Glomerular visceral epithelial cell (primary cell): ENCODE measurements at regions not wholly inside any gene's neighbourhood (a gene's known extent, or its start where the extent isn't known, plus 50 kb on each side); places are given as distances from the start of the nearest gene placed in this dataset.

ENCODE experiments used
- DNase-seq: peaks from one replicate; pipeline ENCODE4 v3.0.0-alpha.2; 2016; ENCODE audit errors: extremely low spot score

DNA sequence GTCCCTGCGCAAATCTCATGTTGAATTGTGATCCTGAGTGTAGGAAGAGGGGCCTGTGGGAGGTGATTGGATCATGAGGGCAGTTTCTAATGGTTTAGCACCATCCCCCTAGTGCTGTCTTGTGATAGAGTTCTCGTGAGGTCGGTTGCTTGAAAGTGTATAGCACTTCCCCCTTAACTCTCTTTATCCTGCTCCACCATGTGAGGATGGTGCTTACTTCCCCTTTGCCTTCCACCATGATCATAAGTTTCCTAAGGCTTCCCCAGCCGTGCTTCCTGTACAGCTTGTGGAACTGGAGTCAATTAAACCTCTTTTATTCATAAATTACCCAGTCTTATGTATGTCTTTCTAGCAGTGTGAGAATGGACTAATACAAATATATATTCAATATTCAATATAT, 303.7 kb upstream of the SEL1L start:
- no peak for DNase-seq

DNA sequence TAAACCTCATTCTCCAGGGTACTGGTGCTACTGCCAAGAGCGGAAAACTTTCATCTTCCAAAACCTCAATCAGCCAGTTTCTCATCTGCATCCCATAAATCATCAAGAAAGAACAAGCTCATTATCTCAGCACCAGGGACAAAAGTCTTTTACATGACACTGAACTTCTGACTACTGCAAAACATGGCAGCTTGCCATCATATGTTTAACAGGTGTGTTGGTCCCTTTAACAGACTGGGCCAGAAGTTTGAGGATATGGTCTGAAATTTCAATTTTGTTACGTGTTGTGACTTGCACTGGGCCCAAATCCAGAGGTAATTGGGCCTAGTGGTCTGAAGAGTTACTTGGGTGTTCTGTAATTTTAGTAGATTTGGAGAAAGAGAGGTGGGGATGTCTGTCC, 305.4 kb upstream of the SEL1L start:
- DNase-seq, result no peak

DNA sequence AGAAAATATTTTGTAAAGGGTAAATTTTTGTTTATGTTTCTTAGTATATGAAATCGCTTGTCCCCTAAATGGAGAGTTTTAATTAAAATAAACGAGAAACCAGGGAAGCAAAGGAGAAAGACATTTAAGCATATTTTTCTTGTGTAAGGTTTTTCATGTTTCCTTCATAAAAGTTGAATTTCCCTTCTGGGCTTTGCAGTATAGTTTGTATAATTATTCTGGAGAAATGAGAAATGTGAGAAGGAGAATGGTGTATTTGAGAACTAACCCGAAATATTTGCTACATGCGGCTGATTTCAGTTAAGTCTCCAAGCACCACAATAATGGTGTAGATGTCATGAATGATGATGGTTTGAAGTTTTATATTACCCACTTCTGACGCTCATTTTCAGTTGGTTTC, 307.7 kb upstream of the SEL1L start:
- no peak for DNase-seq

DNA sequence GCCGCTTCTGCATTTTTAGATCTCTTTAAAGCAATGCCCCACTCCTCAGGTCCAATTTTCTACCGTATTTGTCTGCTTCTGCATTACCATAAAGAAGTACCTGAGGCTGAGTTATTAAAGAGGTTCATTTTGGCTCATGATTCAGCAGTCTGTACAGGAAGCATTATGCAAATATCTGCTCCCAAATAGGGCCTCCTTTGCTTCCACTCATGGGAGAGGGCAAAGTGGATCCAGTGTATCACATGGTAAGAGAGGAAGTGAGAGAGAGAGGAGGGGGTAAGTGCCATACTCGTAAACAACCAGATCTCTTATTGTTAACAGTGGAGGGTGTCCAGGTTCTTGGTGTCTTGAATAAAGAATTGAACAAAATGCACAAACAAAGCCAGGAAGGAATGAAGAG, 316.1 kb upstream of the SEL1L start:
- DNase-seq, result no peak

DNA sequence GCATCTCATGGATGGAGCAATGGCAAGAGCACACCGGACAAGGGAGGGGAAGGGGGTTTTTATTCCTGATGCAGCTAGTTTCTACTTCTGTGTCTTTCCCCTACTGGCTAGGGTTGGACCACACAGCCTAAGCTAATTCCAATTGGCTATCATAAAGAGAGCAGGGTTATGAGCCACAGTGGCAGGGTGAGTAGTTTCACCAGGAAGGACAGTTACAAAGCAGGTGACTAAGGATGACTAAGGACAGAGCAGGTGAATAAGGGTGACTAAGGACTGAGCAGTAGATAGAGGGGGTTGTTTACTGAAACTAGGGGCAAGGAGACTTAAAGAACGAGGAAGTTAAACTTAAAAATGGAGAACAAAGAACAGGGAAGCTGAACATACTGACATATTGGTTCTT, 321.4 kb upstream of the SEL1L start:
- no peak for DNase-seq

DNA sequence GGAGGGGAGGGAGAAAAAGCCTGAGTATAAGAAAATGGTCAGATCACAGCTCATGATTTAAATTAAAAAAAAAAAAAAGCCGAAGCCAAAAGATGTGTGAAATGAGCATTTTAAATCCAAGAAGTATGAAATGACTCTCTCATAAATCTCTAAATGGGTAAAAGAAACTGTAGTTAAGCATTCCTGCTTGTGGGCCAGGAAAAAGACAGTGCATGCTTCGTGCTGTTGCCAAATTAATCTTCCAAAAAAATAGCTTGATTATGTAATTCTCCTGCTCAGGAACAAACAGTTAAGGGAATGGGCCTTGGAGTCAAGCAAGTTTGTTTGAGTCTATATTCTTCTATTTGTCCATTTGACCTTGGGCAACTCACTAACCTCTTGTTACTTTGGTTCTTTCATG, 325.4 kb upstream of the SEL1L start:
- no peak for DNase-seq

DNA sequence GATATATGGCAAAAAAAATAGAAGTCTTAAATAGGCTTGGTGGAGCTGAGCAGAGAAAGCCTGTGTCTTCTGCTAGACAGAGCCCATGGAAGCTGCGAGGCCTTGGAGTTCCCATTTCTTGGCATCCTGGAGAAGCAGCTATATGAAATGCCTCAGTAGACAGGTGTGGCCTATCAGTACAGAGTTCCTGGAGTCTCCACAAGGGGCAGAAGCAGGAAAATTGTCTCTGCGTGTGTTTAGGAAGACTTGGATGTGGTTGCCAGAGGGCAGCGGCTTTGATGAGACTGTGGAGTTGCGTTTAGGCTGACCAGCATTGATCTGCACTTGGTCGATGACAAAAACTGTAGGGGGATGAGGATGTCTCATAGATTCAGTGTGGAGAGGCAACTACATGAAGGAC, 334.5 kb upstream of the SEL1L start:
- DNase-seq, result no peak

DNA sequence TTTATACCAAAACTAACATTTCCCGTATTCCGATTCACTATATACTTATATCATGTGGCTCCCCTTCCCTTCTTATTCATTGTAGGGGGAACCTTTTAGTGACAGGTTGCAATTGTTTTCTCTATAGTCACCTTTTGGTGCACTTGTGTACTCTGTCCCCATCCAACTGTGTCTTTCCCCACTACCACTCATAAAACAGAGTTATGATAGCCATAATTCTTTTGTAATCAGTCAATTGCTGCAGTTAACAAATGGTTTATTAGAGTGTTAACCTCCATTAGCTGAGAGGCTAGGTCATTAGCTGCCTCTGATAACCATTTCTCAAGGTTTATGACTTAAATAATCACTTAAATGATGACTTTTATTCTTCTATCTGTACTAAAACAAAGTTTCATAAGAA, 338.1 kb upstream of the SEL1L start:
- DNase-seq, result no peak

DNA sequence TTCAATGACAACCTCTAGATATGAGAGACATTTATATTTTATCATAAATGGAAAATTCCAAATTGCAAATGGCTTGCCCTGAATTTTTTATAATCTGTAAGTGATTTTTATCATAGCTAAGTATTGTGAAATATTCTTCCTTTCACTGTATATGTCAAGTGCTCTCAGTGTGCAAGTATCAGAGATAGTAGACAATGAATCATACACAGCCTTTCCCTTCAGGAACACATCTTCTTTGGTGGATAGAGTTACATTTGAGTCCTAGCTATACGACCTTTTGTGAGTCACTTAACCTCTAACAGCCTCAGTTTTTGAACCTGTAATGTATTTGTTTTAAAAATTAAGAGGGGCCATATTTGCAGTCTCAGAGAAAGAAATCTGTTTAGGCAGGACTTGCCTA, 350.7 kb upstream of the SEL1L start:
- DNase-seq, result no peak

DNA sequence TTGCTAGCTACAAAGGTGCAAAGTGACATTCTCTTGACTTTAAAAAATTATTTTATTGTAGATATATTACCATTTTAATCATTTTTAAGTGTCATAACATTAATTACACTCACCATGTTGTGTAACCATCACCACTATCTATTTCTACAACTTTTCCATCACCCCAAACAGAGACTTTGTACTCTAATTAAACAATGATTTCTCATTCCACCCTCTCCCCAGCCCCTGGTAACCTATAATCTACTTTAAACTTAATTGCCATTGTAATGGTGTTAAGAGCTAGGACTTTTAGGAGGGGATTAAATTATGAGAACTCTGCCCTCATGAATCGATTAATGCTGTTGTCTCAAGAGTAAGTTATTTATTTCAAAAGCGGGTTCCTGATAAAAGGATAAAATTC, 352.9 kb upstream of the SEL1L start:
- DNase-seq, result no peak

DNA sequence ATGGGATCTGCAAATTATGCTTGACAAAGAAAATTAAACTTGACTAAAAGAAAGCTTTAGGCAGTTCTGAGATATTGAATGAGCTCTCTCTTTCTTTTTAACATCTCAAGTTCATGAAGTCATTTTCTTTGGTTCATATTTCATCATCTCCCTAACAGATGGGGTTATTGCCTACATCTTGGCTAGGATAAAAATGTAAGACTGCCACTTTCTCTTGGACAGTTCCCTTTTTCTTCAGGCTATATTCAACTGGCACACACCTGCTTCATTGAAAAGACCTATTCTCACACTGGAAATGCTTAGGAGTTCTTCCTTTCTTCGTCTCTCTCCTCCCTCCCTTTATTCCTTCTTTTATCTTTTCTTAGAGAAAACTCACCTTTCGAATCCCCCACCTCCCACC, 355.9 kb upstream of the SEL1L start:
- DNase-seq, result no peak

DNA sequence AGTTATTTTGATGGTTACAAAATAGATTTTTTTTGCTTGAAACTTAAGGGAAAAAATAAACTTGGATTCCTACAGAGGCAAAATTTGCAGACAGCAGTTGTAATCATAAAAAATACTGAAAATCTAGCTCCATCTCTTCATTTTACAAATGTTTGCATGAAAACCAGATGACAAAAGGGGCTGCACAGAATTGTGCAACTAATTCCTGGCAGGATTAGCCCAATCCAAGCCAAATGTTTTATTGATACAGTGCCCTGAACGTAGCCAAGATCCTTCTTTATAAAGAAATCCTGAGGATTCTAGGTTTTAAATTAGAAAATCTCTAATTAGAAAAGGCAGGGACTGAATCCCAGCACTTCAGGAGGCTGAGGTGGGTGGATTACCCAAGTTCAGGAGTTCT, 356.4 kb upstream of the SEL1L start:
- no peak for DNase-seq

DNA sequence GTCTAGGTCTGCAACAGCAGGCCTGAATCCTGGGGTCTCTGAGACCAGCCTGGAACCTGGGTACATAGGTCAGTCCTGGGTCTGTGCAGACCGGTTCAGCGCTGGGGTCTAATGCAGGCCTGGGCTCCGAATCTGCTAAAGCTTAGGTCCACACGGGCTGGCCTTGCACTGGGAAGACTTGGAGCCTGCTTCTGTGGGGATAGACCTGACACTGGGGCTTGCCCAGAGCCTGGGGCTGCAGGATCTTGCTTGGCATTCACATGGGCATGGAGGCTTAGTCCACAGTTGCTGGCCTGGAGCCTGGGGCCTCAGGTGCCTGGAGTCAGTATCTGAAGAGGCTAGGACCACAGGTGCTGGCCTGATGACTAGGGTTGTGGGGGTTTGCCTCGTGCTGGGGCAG, 369.8 kb upstream of the SEL1L start:
- no peak for DNase-seq

DNA sequence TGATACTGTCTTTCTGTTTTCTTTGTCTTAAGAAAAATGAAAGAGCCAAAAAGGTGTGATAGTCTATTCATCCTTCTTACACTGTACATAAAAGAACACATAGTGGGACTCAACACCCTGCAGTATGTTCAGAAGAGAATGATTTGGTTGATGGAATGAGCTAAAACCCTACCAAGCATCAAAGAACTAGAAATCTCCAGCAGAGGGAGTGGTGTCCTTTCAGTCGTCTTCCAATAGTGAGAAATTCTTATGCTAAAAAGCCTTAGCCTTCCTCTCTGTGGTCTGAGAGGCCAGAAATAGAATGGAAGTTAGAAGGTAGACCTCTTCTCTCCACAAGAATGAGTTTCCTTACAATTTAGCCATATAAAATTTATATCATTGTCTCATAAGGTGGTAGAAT, 393.4 kb upstream of the SEL1L start:
- DNase-seq, result no peak

DNA sequence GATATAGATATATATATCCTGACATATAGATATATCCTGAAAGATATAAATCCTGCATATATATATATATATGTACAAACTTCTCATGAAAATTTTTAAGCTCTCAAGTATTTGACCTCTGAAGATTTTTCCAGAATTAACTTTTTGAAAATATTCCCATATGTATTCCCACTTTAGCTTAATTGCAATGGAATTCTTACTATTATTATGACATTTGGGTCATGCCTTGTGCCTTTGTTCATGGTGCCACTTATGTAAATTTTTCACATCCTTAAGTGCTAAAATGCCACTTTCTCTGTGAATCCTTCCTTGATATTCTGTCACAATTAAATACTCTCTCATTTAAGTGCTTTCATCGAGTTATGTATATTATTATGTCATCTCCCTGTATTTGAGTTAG, 398.2 kb upstream of the SEL1L start:
- DNase-seq, result no peak

DNA sequence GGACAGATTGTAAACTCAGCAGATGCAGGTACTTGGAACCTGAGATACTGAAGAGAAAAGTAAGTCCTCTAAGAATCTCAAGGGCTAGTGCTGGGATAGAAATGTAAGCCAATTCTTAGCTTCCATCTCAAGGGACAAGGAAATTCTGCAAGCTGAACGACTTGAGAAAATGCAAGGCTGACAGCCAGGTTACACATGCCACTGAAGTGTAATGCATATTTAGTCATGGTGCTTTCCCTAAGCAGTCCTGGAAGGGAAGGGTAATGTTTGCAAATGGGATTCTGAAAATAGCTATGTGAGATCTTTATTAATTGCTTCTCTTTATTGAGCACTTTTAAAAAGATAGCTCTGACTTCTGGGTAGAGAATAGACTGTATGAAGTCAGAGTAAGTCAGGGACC, 402.7 kb upstream of the SEL1L start:
- no peak for DNase-seq

DNA sequence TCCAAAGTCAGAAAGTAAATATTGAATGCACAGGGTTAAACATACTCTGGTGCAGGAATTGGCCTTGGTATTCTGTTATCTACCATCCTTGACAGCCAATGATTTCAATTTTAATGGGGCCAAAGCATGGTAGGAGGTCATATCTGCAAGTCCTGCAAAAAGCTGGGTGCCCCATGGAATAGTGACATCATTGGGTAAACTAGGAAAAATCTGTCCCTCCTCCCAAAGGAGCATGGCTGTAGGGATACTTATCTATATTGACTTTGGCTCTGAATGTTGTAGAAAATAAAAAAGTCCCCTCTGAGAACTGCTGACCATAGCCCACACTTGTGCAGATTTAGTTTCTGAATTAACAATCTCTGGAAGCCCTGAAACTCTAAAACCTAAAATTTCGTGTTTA, 403.2 kb upstream of the SEL1L start:
- no peak for DNase-seq

DNA sequence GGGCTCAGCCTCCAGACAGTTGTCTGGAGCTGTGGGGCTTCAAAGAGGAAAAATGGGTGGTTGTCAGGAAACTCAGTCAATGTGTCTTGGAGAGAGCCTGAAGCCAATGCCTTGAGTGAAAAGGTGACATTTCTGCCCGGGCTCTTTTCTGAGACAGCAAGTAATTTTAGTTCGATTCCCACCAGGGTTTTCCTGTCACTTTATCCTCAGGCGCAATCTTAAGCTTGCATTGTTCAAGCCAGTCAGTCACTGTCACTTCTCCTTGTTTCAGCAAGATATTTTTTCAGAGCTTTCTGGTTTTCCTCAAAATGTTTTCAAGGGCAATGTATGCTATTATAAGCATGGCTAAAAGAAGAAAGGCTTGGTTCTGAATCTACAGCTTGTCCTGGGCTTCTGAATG, 404.7 kb upstream of the SEL1L start:
- no peak for DNase-seq

DNA sequence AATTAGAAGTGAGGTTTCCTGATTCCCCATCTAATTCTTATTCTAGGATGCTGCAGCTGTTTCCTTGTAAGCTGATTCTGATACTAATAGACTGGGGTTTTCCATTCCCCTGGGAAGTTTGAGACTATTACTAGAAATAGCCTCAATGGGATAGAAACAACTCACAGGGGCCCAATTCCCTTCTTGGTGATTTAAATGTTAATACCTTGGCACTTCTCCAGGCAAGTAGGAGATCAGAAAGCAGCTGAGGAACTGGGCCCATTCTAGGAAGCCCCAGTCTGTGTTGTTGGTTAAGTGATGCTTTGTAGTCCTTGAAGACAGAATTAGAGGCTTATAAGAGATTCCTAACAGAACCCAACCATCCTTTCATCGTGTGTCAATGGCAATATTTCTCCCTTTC, 407.0 kb upstream of the SEL1L start:
- no peak for DNase-seq

DNA sequence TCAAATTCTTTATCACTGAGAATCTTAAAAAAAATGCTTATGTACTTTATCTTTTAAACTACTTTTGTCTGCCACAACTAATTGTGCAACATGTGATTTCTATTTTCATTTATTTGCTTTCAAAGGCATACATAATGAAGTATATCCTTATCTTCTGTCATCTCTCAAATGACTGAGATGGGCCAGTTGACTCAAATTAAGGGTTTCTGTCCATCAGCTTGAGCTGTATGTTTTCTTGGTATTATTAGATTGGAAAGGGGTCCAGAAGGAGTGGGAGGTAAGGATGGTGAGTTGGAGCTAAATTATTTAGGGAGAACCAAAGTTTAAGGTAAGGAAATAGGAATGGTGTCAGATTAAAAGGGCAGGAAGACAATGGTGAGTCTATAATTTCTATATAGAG, 408.4 kb upstream of the SEL1L start:
- DNase-seq, result no peak

DNA sequence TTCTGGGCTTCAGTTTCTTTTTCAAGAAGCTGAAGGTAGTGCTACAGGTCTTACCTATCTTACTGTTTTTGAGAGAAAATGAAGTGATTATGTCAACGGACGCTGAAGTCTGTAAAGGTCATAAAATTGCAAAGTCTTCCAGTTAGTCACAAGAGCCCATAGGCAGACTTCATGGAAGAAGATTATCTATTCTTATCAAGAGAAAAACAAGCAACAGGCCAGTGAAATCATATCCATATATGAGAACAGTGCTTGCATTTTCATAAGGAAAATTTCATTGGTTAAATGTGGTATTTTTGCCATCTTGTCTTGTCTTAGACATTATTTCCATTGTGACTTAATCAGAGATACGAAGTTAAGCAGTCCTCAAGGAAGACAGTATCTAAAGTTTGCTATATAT, 412.7 kb upstream of the SEL1L start:
- no peak for DNase-seq

DNA sequence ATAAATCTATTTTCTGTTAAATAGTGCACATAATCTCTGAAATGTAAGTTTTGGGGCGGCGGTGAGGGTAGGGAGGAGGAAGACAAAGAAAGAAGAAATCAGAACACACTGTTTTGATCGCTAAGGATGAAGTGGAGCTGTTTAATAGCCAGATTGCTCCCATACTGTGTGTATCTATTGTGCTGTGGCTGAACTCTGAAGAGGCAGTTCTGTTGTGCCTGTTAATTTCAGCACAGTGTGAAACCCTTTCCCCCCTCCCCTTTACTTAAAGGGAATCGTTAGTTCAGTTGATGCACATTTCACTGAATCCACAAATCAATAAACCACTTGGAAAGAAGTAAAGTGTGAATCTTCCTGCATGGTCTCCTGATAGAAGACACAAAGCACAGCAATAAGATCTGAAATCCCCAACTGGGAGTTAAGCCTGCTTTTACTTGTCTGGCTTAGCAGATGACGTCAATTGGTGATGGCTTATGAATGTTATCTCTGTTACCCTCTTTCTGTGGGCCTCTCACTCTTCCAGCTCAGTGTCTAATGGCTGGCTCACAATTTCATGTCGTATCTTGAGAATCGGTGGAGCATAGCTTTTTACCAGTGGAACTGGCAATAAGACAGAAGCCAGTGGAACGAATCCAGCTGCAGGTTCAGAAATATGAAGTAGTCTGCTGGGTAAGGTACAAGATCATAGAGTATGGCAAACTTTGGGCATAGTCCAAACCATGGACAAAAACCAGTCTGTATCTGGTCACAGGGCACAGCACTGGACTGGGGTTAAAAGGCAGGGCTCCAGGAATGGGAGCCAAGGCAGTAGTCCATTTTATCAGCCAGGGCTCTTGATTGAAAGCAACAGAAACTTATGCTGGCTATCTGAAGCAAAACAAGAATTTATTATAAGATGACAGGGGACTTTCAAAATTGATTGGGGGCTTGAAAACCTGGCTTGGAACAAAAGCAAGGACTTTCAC, 413.5 kb upstream of the SEL1L start:
- no peak for DNase-seq

DNA sequence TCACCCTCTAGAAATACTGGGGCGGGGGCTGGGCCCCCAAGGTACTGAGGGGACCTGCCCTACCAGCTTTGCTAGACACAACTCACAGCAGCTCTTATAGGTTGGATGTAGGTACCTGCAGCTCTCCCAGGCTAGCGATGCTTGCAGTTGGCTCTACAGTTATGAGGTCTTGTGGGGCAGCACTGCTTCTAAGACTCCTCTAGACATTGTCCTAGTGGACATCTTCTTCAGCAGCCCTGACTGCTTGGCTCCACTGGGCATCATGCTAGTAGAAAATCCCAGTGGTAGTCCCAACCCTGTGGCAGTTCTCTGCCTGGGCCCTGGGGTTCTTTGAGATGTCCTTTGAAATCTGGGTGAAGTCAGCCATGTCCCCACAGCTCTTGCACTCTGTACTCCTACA, 419.3 kb upstream of the SEL1L start:
- DNase-seq, result no peak

DNA sequence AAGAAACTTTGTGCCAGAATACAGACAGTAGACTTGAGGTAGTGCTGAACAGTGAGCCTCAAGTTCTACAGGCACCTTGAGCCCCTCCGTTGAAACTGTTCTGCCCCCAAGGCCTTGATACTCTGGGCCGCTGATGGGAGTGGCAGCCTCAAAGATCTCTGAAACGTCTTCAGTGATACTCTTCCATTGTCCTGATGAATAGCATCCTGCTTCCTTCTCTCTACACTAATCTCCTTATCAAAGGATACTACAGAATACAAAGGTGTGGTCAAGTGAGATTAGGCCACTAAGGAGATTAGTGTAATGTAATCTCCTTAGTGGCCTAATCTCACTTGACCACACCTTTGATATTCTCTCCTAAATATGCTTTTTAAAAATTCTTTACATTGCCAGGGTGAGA, 419.8 kb upstream of the SEL1L start:
- no peak for DNase-seq
